Endodermal cell (in vitro differentiated cells): ENCODE measurements at regions not wholly inside any gene's neighbourhood (a gene's known extent, or its start where the extent isn't known, plus 50 kb on each side); places are given as distances from the start of the nearest gene placed in this dataset.

ENCODE experiments used
- DNase-seq: peaks from one replicate; pipeline ENCODE4 v3.0.0-alpha.2; 2017
- H3K27ac ChIP-seq: 2 replicates; pipeline ENCODE4 v1.5.1; 2013; ENCODE audit warnings: mild to moderate bottlenecking, low read depth, low read length, moderate library complexity
- H3K27me3 ChIP-seq: 2 replicates; pipeline ENCODE4 v1.6.1; 2013; ENCODE audit warnings: mild to moderate bottlenecking, low read length, moderate library complexity; ENCODE audit not compliant: insufficient read depth, control insufficient read depth, poor library complexity, severe bottlenecking
- H3K36me3 ChIP-seq: 2 replicates; pipeline ENCODE4 v1.7.0; 2013; ENCODE audit warnings: mild to moderate bottlenecking, low read length, moderate library complexity; ENCODE audit not compliant: control insufficient read depth, insufficient read depth
- H3K4me1 ChIP-seq: one replicate; pipeline ENCODE4 v1.7.0; 2013; ENCODE audit warnings: low read length; ENCODE audit not compliant: control insufficient read depth, insufficient read depth
- H3K4me3 ChIP-seq: 2 replicates; pipeline ENCODE4 v1.5.1; 2013; ENCODE audit warnings: mild to moderate bottlenecking, low read length, moderate library complexity
- H3K9ac ChIP-seq: 2 replicates; pipeline ENCODE4 v1.6.1; 2013; ENCODE audit warnings: mild to moderate bottlenecking, low read length, moderate library complexity; ENCODE audit not compliant: poor library complexity, severe bottlenecking; ENCODE audit errors: extremely low read depth
- H3K9me3 ChIP-seq: 2 replicates; pipeline ENCODE4 v1.6.1; 2013; ENCODE audit warnings: mild to moderate bottlenecking, low read length, moderate library complexity; ENCODE audit not compliant: control insufficient read depth
- H3K27ac Mint-ChIP-seq: 2 replicates; pipeline ENCODE4 v1.8.0; 2020; ENCODE audit warnings: mixed read lengths
- H3K27me3 Mint-ChIP-seq: 2 replicates; pipeline ENCODE4 v1.8.0; 2021; ENCODE audit warnings: mild to moderate bottlenecking, mixed read lengths; ENCODE audit not compliant: insufficient read depth
- H3K36me3 Mint-ChIP-seq: 2 replicates; pipeline ENCODE4 v1.8.0; 2020; ENCODE audit warnings: low read depth, mixed read lengths
- H3K4me1 Mint-ChIP-seq: 2 replicates; pipeline ENCODE4 v1.8.0; 2020; ENCODE audit warnings: mixed read lengths
- H3K4me3 Mint-ChIP-seq: 2 replicates; pipeline ENCODE4 v1.8.0; 2020; ENCODE audit warnings: mild to moderate bottlenecking, moderate library complexity, mixed read lengths
- H3K9me3 Mint-ChIP-seq: 2 replicates; pipeline ENCODE4 v1.8.0; 2020; ENCODE audit warnings: mild to moderate bottlenecking, mixed read lengths
- WGBS, 2 experiments: methylation state at CpG; one replicate each; pipeline versions ENCODE4 v1.1.5 to v1.1.7; 2013; ENCODE audit warnings: missing lambda C conversion rate in 2 of 2, mixed read lengths in 1 of 2; ENCODE audit not compliant: insufficient coverage in 1 of 2, insufficient read length in 1 of 2; 5-methylcytosine and 5-hydroxymethylcytosine counted together
- TF ChIP-seq, protein P1 (sequence below): fragments of 200-600 bp; sonication (generic); conservative IDR thresholded peaks from 2 replicates; pipeline ENCODE4 v1.5.0; 2021; ENCODE audit warnings: antibody characterized with exemption, mild to moderate bottlenecking

DNA sequence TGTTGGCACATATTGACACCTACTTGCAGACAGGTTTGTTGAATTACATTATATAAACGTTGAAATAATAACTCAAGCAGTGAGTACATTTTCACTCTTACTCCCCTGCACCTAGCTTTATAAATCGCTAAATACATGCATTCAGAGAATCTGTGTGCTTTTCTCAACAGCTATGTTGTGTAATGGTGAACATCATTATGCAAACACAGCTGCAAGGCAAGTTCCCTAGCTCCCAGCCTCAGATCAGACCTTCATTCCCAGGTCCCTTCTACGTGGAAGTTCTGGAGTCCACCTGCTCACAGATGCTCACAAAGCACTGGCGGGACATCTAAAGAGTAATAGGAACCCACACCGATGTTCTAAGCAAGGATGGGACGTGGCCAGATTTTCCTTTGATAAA lies 86.8 kb upstream of the PEG3 start:
- peaks cover 71% of the 10 kb centered on the region for H3K9me3 Mint-ChIP-seq
- Histone ChIP-seq H3K9ac (no peak overlapping the region), H3K36me3 (no peaks in the 10 kb centered on the region), H3K9me3 (peaks cover 91% of the 10 kb centered on the region), H3K4me1 (no peaks in the 10 kb centered on the region), H3K27ac (no peak overlapping the region), H3K4me3 (no peak overlapping the region), H3K27me3 (no peaks in the 10 kb centered on the region)
- H3K27me3 Mint-ChIP-seq: no peaks in the 10 kb centered on the region
- H3K4me1 Mint-ChIP-seq: no peaks in the 10 kb centered on the region
- TF ChIP-seq, protein P1, sequence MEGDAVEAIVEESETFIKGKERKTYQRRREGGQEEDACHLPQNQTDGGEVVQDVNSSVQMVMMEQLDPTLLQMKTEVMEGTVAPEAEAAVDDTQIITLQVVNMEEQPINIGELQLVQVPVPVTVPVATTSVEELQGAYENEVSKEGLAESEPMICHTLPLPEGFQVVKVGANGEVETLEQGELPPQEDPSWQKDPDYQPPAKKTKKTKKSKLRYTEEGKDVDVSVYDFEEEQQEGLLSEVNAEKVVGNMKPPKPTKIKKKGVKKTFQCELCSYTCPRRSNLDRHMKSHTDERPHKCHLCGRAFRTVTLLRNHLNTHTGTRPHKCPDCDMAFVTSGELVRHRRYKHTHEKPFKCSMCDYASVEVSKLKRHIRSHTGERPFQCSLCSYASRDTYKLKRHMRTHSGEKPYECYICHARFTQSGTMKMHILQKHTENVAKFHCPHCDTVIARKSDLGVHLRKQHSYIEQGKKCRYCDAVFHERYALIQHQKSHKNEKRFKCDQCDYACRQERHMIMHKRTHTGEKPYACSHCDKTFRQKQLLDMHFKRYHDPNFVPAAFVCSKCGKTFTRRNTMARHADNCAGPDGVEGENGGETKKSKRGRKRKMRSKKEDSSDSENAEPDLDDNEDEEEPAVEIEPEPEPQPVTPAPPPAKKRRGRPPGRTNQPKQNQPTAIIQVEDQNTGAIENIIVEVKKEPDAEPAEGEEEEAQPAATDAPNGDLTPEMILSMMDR: no peak
- H3K4me3 Mint-ChIP-seq: no peak overlapping the region
- WGBS, 2 experiments: 40% methylated on average over 2 to 5 of the region's 6 CpGs
- H3K27ac Mint-ChIP-seq: no peak overlapping the region
- DNase-seq: no peak
- H3K36me3 Mint-ChIP-seq: no peaks in the 10 kb centered on the region

DNA sequence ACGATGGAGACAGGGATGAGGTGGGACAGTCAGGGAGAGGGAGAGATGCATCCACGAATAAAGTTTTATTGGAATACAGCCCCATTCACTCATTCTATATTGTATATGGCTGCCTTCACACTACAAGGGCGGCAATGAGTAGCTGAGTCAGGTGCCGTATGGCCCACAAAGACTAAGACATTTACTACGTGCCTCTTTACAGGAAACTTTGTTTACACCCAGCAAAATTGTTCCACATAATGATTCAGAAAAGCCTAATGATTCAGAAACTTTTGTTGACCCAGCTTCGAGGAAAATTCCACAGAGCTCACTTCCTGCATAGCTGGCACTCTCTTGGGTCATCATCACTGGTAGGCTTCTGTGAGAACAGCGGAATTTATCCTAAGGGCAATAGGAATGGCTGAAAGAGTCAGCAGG lies 87.3 kb upstream of the PEG3 start:
- Histone ChIP-seq H3K4me1 (no peaks in the 10 kb centered on the region), H3K36me3 (no peaks in the 10 kb centered on the region), H3K27me3 (no peaks in the 10 kb centered on the region), H3K9me3 (peaks cover 95% of the 10 kb centered on the region), H3K27ac (no peak overlapping the region), H3K4me3 (peak overlapping the region; percentile 29), H3K9ac (no peak overlapping the region)
- 49 to 70% methylated on average over 3 to 7 of the region's 7 CpGs for WGBS, 2 experiments
- no peak overlapping the region for H3K4me3 Mint-ChIP-seq
- peaks cover 76% of the 10 kb centered on the region for H3K9me3 Mint-ChIP-seq
- no peak for DNase-seq
- TF ChIP-seq, protein P1: no peak
- H3K36me3 Mint-ChIP-seq: no peaks in the 10 kb centered on the region
- no peaks in the 10 kb centered on the region for H3K4me1 Mint-ChIP-seq
- H3K27me3 Mint-ChIP-seq: no peaks in the 10 kb centered on the region
- no peak overlapping the region for H3K27ac Mint-ChIP-seq

DNA sequence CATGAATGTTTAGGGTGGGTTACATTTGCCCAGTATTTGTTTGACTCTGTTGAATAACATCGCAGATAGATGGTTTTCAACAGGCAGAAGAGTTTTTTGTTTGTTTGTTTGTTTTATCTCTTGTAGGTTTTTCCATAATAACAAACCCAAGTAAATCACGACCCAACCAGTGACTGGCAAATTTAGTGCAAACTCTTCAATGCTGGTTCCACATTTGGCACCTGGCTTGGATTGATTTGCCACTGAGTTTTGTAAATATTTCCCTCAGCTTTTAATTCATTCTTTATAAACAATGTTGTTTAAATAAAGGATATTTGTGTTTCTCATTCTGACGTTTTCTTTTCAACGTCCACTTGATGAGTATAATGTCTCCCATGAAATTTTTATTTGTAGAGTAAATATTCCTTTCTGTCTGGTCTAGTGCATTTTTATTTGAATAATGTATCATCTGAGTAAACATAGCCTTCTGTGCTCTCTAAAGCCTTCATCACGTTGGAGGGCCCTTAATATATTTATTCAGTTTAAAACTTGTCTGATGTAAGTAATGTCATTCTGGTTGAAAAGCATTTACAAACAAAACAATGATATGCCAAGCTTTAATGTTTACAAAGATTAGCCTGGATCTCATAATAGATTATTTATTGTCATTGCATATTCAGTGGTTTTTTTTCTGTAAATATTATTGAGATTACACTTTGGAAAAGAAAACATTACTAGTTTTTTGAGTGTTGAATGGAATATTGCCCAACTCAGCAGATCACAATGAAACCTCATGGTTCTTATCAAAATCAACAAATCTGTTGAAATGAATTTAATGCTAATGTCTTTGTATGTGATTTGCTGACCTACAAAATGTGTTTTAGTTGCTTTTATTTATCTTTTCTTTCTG lies 90.4 kb upstream of the PEG3 start:
- Mint-ChIP-seq H3K4me1 (no peaks in the 10 kb centered on the region), H3K27me3 (no peaks in the 10 kb centered on the region), H3K27ac (no peak overlapping the region), H3K4me3 (no peak overlapping the region), H3K36me3 (no peaks in the 10 kb centered on the region), H3K9me3 (peaks cover 96% of the 10 kb centered on the region)
- 43 to 57% methylated on average over 1 to 4 of the region's 5 CpGs for whole genome bisulfite sequencing, 2 experiments
- Histone ChIP-seq H3K4me3 (no peak overlapping the region), H3K27me3 (no peaks in the 10 kb centered on the region), H3K36me3 (no peaks in the 10 kb centered on the region), H3K9me3 (peaks cover 90% of the 10 kb centered on the region), H3K9ac (no peak overlapping the region), H3K4me1 (no peaks in the 10 kb centered on the region), H3K27ac (no peak overlapping the region)
- DNase-seq: no peak
- TF ChIP-seq, protein P1: no peak
